ENCODE measurements at regions not wholly inside any gene's neighbourhood (a gene's known extent, or its start where the extent isn't known, plus 50 kb on each side); places are given as distances from the start of the nearest gene placed in this dataset.

- TF ChIP-seq GTF2F1 (IDR thresholded peaks at IDR 0.05; ENCODE audit: borderline replicate concordance, low read depth, low read length) (no peak), EZH2 (IDR thresholded peaks at IDR 0.05; ENCODE audit: low read depth, low read length, severe bottlenecking) (no peak), SIX5 (IDR thresholded peaks at IDR 0.05; ENCODE audit: low read depth, low read length) (no peak), KDM1A (IDR thresholded peaks at IDR 0.05; ENCODE audit: borderline replicate concordance, low read length) (no peak), TBP (IDR thresholded peaks at IDR 0.05; ENCODE audit: low read depth, low read length) (no peak)
These were observed 1085.2 kb downstream of the NSUN3 start (continued) for GRCh38 chr3:95148107-95148506.

Measured in H1 (cell line).